ENCODE measurements at regions not wholly inside any gene's neighbourhood (a gene's known extent, or its start where the extent isn't known, plus 50 kb on each side); places are given as distances from the start of the nearest gene placed in this dataset.

DNA sequence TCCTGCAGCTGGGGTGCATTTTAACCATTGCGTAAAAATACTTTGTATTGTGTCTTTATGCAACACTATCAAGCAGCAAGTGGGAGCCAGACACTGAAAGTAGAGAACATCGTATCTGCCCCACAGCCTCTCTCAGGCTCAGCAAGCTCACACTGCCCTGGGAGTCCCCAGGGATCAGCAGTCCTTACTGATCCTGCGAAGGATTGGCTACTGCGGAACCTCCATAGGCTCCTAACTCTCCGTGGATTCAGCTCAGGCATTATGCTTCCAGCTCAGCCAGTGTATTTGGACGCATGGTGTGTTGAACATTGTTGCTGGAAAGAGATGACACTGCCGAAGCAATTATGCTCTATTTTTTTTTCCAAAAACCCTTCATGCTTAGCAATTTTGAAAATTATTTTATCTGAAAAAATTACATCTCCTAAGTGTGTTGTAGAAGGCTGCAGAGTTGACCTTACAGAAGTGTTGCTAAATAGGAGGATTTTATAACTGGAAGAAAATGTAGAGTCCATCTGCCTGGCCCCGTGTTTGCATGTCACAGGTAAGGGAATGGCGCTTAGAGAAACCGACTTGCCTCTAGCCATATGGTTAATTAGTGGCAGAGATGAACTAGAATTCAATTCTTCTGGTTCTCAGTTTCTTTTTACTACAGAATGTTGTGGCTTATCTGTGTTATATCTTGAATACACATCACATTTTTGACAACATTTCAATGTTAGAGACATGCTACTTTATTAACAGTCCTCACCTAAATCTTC lies 276.4 kb upstream of the COBL start:
- no peaks in the 10 kb centered on the region for H3K36me3 Mint-ChIP-seq (ENCODE audit: insufficient read depth, unreplicated experiment)
- H3K27me3 Mint-ChIP-seq (ENCODE audit: insufficient read depth, unreplicated experiment), result no peaks in the 10 kb centered on the region
- H3K4me1 ChIP-seq, result 0 out of 2 replicates have a peak, but pooled peaks cover 6% of the 10 kb centered on the region
- H3K27ac Mint-ChIP-seq (ENCODE audit: unreplicated experiment), result no peak overlapping the region
- no peaks in the 10 kb centered on the region for H3K9me3 ChIP-seq
- DNase-seq, result no peak
- no TSS peak for BruUV-seq (replicated peaks)
- H3K4me3 Mint-ChIP-seq (ENCODE audit: unreplicated experiment), result no peak overlapping the region
- intact Hi-C loops (cut with micrococcal nuclease; ENCODE audit: unreplicated experiment), result no loop called here
- no peak overlapping the region for H3K4me3 ChIP-seq (ENCODE audit: low read depth, low read length)
- POLR2A ChIA-PET, result interaction anchor here (0.7 kb wide), 1 partner anchor 9 kb away, joined by 5 read pairs; no protein-coding TSS in a partner anchor
- CTCF ChIA-PET, result no interaction called here
- H3K4me1 Mint-ChIP-seq (ENCODE audit: low read depth, unreplicated experiment), result peaks cover 12% of the 10 kb centered on the region
- H3K36me3 ChIP-seq (ENCODE audit: control insufficient read depth, insufficient read depth, low read length), result no peaks in the 10 kb centered on the region
- TF ChIP-seq, protein P1, sequence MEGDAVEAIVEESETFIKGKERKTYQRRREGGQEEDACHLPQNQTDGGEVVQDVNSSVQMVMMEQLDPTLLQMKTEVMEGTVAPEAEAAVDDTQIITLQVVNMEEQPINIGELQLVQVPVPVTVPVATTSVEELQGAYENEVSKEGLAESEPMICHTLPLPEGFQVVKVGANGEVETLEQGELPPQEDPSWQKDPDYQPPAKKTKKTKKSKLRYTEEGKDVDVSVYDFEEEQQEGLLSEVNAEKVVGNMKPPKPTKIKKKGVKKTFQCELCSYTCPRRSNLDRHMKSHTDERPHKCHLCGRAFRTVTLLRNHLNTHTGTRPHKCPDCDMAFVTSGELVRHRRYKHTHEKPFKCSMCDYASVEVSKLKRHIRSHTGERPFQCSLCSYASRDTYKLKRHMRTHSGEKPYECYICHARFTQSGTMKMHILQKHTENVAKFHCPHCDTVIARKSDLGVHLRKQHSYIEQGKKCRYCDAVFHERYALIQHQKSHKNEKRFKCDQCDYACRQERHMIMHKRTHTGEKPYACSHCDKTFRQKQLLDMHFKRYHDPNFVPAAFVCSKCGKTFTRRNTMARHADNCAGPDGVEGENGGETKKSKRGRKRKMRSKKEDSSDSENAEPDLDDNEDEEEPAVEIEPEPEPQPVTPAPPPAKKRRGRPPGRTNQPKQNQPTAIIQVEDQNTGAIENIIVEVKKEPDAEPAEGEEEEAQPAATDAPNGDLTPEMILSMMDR (IDR thresholded peaks at IDR 0.05; ENCODE audit: insufficient read depth in 1 of 2, low read depth in 1 of 2, low read length in 1 of 2, severe bottlenecking in 1 of 2, unreplicated experiment in 1 of 2), result no peak
- no peaks in the 10 kb centered on the region for H3K27me3 ChIP-seq (replicated peaks; ENCODE audit: control insufficient read depth, insufficient read depth, low read length)
- peaks cover 11% of the 10 kb centered on the region for H3K9me3 Mint-ChIP-seq (ENCODE audit: unreplicated experiment)

DNA sequence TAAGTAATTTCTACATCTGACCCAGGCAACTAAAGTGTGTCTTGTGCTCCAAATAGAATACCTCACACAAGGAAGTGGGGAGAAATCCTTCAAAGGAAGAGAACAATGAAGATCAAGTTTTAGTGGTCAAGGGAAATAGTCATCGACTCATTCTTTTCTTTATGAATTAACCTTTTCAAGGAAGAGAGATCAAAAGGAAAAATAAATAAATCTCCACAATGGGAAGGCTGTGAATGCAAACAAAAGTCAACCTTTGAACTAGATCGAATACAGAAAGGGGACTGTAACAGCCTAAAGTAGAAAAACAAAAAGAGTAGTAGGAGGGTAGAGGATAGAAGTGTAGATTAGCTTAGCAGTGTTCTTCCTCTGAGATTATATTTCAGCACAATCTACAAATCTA lies 274.6 kb upstream of the COBL start:
- H3K36me3 Mint-ChIP-seq (ENCODE audit: insufficient read depth, unreplicated experiment), result no peaks in the 10 kb centered on the region
- Histone ChIP-seq H3K27me3 (replicated peaks; ENCODE audit: control insufficient read depth, insufficient read depth, low read length) (no peaks in the 10 kb centered on the region), H3K36me3 (ENCODE audit: control insufficient read depth, insufficient read depth, low read length) (no peaks in the 10 kb centered on the region), H3K4me3 (ENCODE audit: low read depth, low read length) (no peak overlapping the region), H3K9me3 (no peaks in the 10 kb centered on the region), H3K4me1 (0 out of 2 replicates have a peak, but pooled peaks cover 6% of the 10 kb centered on the region)
- ChIA-PET CTCF (no interaction called here), POLR2A (no interaction called here)
- peak overlapping the region; percentile 80 for H3K27ac Mint-ChIP-seq (ENCODE audit: unreplicated experiment)
- intact Hi-C loops (cut with micrococcal nuclease; ENCODE audit: unreplicated experiment), result loop anchor here (1.0 kb wide), 1 partner anchor 15 kb away; no protein-coding TSS in a partner anchor
- no TSS peak for BruUV-seq (replicated peaks)
- peaks cover 12% of the 10 kb centered on the region for H3K4me1 Mint-ChIP-seq (ENCODE audit: low read depth, unreplicated experiment)
- DNase-seq, result no peak
- peaks cover 7% of the 10 kb centered on the region for H3K9me3 Mint-ChIP-seq (ENCODE audit: unreplicated experiment)
- H3K27me3 Mint-ChIP-seq (ENCODE audit: insufficient read depth, unreplicated experiment), result no peaks in the 10 kb centered on the region
- TF ChIP-seq, protein P1 (IDR thresholded peaks at IDR 0.05; ENCODE audit: insufficient read depth in 1 of 2, low read depth in 1 of 2, low read length in 1 of 2, severe bottlenecking in 1 of 2, unreplicated experiment in 1 of 2), result no peak
- H3K4me3 Mint-ChIP-seq (ENCODE audit: unreplicated experiment), result no peak overlapping the region

DNA sequence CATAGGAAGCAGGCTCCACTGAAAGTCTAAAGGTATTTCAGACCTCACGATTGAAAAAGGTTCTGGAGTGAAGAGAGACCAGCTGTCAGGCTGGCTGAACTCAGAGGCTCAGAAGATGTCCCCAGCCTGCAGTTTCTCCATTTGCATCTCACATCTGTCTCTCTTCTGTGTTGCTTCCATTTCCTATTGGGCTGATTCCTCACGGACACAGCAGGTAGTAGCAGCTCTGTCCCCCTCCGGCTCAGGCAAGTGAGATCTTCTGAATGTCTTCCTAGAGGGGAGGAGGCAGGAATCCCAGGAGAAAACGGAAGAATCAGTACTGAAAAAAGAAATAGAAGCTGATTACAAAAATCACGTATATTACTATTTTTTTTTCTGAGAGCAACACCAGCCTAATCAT lies 274.1 kb upstream of the COBL start:
- H3K27me3 Mint-ChIP-seq (ENCODE audit: insufficient read depth, unreplicated experiment), result no peaks in the 10 kb centered on the region
- H3K4me3 Mint-ChIP-seq (ENCODE audit: unreplicated experiment), result no peak overlapping the region
- Histone ChIP-seq H3K36me3 (ENCODE audit: control insufficient read depth, insufficient read depth, low read length) (no peaks in the 10 kb centered on the region), H3K4me1 (0 out of 2 replicates have a peak, but pooled peaks cover 6% of the 10 kb centered on the region), H3K4me3 (ENCODE audit: low read depth, low read length) (no peak overlapping the region), H3K9me3 (no peaks in the 10 kb centered on the region), H3K27me3 (replicated peaks; ENCODE audit: control insufficient read depth, insufficient read depth, low read length) (no peaks in the 10 kb centered on the region)
- POLR2A ChIA-PET, result no interaction called here
- CTCF ChIA-PET, result no interaction called here
- peak overlapping the region; percentile 80 for H3K27ac Mint-ChIP-seq (ENCODE audit: unreplicated experiment)
- no peaks in the 10 kb centered on the region for H3K36me3 Mint-ChIP-seq (ENCODE audit: insufficient read depth, unreplicated experiment)
- no TSS peak for BruUV-seq (replicated peaks)
- TF ChIP-seq, protein P1 (IDR thresholded peaks at IDR 0.05; ENCODE audit: insufficient read depth in 1 of 2, low read depth in 1 of 2, low read length in 1 of 2, severe bottlenecking in 1 of 2, unreplicated experiment in 1 of 2), result no peak
- peaks cover 9% of the 10 kb centered on the region for H3K9me3 Mint-ChIP-seq (ENCODE audit: unreplicated experiment)
- DNase-seq, result no peak
- H3K4me1 Mint-ChIP-seq (ENCODE audit: low read depth, unreplicated experiment), result peaks cover 12% of the 10 kb centered on the region
- intact Hi-C loops (cut with micrococcal nuclease; ENCODE audit: unreplicated experiment), result loop anchor here (1.0 kb wide), 1 partner anchor 16 kb away; no protein-coding TSS in a partner anchor

Data from Caco-2 (cell line).